Activated CD4-positive, CD25-positive, alpha-beta regulatory T cell (primary cell): ENCODE measurements at regions not wholly inside any gene's neighbourhood (a gene's known extent, or its start where the extent isn't known, plus 50 kb on each side); places are given as distances from the start of the nearest gene placed in this dataset.
"Not testable (repeated sequence)": the region's sequence is repeated elsewhere in the genome, so short reads cannot be mapped to it uniquely, and the experiment has no call there.

Experiments
- DNase-seq, 4 experiments: peaks; one replicate each; lab custom pipeline; 2025; lab: John Stamatoyannopoulos, UW

DNA sequence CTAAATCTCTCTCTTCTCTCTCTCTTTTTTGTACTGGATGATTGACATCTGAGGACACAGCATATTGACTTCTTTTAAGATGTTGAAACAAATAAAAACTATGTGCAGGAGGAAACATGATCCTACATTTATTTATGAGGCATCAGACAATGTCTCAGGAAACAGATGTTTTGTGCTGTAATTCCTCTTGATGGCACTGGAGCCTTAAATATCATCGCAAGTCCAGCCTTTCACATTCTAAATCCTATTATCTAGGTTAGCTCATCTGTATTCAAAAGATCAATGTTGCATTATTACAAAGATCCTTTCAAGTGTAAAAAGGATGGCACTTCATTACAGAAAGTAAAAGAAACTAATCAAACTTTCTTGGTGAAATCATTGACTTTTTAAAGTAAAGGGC lies 63.9 kb downstream of the MAT2B start:
- DNase-seq: no peak

DNA sequence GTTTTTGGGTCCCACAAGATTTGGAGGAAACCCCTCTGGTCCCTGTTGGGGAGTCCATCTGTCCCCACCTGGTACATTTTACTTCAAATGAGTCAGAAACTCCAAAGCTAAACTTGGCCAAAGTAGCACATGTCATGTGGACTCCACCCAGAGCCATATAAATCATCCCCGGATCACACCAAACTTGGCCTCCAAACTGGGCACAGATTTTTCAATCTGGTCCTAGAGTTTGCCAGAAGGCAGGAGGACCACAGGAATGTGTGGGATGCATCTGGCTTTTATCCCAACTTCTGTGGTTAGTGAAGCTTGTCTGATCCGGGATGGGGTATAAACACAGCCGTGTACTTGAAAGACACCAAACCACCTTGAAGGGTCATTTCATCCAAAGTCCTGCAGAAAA lies 66.3 kb downstream of the MAT2B start:
- no peak for DNase-seq

DNA sequence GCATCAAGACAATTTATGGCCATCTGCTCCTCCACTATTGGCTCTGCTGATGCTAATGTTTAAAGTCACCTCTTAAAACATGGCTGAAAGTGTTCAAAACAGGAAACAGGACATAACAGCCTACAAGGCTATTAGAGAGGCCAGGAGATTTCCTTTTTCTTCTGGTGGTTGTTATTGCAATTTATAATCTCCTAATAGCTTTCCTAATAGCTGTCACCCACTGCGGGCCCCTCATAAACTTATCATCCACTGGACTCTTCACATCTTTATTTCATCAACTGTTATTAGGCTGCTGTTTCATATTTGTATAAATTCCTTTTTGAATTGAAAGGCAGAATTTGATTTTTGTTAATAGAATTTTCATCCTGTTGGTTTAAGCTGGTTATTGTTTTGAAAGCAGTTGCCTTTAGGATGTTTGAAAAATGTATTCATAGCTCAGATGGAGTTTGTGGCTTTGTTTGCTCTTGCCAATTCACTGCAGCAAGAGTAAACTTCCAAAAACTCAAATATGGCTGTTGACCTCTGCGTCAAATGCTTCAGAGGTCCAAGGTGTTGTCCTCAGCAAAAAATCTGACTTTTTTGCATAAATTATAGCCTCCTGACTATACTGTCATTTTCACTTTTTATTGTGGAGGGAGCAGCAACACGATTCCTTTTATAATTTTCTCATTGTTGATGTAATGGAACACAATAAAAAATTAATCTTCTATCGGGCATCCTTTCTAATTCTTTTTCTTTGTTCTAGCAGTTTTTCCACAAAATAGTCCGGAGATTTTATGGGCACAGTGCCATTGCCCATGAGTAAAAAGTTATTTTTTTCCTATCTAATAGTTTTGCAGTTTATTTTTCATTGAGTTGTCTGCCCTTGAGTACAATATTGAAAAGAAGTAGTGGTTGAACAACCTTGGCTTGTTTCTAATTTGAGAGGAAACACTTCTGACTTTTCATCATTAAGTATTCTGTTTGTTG lies 69.3 kb downstream of the MAT2B start:
- DNase-seq: no peak

DNA sequence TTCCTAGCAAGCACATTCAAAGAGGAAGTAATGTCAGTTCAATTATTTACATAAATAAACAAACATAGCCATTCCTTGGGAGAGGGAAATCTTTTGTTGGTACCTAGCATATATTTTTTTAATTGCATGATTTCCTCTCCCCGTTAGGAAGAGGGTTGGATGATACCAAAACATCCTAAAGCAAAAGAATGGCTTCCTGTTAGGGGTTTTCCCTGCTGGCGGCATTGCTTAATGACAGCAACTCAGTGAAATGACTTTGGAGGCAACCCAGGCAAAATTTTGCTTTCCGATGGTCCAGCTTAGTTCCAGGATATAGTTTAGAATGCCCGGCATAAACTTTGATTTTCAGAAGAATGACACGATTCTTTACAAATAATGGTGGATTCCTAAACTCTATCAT lies 73.2 kb downstream of the MAT2B start:
- no peak for DNase-seq

DNA sequence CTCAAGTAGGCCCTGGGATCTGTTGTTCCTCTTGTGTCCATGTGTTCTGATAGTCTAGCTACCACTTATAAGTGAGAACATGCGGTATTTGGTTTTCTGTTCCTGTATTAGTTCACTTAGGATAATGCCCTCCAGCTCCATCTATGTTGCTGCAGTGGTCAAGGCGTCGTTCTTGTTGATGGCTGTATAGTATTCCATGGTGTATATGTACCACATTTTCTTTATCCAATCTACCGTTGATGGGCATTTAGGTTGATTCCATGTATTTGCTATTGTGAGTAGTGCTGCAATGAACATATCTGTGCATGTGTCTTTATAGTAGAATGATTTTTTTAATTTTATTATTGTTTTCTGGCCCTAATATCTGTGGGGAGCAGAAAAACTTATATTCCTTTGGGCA lies 74.3 kb downstream of the MAT2B start:
- no peak for DNase-seq

DNA sequence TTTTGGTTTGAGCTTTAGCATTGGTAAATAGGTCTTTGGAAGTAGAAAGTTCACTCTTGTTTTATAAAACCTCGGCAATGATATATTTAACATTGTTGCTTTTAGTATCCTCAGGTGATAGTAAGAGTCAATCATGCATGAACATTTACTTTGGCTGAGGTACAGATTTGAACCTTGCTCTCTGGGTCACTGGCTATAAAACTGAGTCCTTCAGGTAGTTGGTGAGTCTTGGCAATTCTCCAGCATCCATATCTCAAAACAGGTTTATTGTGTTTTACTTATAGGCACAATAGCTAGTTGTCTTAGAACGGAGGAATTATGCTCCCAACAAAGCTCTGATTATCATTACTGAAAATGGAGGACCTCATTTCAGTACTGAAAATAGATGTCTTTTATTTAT lies 75.1 kb downstream of the MAT2B start:
- no peak for DNase-seq

DNA sequence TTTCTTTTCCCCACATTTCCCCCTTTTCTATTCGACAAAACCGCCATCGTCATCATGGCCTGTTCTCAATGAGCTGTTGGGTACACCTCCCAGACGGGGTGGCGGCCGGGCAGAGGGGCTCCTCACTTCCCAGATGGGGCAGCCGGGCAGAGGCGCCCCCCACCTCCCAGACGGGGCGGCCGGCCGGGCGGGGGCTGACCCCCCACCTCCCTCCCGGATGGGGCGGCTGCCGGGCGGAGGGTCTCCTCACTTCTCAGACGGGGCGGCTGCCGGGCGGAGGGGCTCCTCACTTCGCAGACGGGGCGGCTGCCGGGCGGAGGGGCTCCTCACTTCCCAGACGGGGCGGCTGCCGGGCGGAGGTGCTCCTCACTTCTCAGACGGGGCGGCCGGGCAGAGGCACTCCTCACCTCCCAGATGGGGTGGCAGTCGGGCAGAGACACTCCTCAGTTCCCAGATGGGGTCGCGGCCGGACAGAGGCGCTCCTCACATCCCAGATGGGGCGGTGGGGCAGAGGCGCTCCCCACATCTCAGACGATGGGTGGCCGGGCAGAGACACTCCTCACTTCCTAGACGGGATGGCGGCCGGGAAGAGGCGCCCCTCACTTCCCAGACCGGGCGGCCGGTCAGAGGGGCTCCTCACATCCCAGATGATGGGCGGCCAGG lies 78.2 kb downstream of the MAT2B start:
- DNase-seq: not testable (repeated sequence)

DNA sequence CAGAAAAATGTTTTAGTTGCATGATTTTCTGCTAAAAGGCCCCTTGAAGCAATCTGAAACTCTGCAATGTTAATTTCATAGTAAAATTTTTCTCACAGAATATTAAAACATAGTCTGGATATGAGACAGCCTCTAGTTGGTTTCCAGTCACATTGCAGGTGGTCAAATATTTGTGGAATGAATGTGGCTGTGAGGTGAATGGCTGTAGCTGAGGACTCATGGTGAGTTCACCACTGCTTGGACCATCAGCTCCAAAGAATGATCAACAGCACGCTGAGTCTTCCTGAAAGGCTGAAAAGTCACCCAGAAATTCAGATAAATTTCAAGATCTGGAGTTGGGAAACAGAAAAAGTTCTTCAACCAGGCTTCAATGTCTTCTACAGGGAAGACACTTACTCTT lies 79.8 kb downstream of the MAT2B start:
- DNase-seq: no peak

DNA sequence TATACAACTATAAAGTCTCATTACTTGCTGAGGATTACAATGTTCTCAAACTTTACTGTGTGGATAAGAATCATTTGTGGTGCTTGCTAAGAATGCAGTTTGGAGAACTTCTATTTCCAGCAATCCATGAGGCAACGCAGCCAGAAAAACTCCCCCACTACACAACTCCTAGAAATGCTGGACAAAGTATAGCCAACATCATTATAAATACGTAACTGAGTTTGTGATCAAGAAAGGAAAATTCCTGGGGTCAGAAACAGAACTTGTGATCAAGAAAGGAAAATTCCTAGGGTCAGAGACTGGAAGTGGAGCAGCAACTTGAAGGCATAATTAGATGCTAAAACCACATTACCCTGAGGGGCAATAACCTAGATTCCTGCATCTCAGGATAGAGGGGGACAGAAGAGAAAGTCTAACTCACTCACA lies 81.1 kb downstream of the MAT2B start:
- no peak for DNase-seq

DNA sequence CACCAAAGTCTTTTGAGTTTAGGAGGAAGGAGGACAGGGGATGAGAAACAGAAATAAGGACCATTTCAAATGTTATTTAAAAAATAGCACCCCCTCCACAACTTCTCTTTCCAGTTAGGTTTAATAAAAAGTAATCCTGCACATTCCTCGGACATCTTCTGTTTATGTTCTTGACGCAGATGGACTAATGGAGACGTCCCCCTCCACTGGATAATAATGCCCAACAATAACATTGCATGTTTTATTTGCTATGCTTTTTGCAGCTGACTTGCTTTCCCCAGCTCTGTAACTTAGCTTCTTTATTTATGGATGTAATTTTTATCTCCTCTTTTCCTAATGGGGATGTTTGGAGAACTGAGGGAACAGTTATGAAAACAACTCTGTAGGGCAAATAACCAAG lies 89.5 kb downstream of the MAT2B start:
- DNase-seq: no peak

DNA sequence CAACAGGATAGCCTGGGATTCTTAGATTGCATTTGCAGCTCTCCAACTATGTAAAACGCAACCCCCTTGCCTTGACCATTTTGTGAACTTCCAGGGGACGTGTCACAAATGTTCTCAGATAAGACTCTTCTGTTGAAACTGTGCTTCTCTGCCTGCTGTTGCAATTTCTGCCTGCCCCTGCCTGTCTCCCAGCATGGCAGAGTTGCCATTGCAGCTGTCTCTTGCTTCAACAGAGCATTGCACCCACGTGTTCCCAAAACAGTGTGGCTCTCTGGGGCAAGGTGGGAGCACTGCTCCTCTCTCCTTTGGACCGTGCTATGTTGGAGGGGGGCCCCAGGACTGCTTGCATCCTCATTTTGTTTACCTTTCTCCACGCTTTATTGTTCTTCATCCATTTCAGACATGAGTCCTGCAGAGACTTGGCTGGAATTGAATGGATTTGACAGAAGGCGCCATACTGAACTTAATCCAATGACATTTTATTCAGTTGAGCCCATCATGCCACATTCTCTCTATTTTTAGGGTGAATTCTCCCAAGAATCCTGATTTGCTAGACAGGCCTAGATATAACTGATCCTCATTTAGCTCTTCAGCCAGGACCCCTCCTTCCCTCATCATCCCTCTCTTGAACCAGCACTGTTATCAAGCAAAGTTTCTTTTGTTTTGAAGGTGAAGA lies 90.7 kb downstream of the MAT2B start:
- DNase-seq: no peak

DNA sequence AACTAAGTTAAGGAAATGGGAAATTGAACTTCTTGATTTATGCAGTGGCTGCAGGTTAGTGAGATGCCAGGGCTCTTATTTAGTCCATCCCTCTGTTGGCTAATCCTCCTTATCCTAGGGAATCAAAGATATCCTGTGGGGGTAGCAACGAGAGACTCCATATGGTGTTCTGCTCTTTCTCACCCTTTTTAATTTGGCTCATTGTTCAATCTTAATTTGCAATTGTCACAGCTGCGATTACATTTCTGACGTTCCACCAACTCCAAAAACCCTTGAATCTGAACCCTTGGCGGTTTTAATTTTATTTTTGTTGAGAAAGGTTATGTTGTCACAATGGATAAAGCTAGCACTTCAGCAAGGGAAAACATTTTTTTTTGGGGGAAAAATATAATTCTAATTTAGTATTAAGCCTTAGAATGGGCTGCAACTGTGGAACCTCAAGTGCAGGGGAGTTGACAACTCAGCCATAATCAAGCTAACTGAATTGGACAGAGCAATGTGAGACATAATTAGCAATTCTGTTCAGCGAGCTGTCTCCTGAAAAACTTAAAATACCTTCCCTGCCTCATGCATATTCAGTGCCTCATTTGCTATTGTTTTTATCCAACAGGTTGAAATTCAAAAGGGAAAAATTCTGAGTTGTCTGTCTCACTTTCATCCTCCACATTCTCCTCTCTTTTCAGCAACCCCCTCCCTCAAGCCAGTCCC lies 91.3 kb downstream of the MAT2B start:
- no peak for DNase-seq

DNA sequence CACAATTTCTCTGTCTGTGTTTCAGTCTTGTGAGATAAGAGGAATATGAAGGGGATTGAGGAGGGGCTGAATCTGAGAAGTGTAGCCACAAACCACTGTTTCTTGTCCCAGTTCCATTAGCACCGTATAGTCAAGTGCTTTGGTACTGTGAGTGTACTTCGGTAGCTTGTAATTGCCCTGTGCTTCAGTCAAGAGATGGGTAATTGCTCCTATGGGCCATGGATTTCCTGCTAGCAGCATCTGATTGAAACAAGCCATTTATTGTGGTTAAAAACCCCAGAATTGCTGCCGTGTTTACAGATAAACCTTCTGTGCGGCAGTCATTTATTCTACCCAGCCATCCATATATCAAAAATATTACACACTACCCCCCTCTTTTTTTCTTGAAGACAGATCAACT lies 98.6 kb downstream of the MAT2B start:
- no peak for DNase-seq

DNA sequence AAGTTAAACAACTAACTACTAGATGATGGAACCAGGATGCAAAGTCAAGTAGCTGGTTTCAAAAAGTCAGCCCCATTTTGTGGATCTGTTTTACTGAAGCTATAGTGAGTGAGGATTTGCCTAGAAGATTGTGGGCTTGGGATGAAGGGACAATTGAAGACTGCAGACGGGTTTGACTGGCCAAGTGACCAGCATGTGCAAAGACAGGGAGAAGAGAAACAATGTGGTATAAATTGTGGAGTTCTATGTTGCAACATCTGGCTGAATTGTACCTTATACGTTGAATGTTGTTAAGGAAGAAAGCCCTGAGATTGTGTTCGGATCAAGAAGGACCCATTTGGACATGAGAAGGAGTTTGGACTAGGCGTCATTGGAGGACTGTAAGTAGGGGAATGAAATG lies 101.8 kb downstream of the MAT2B start:
- DNase-seq: no peak

DNA sequence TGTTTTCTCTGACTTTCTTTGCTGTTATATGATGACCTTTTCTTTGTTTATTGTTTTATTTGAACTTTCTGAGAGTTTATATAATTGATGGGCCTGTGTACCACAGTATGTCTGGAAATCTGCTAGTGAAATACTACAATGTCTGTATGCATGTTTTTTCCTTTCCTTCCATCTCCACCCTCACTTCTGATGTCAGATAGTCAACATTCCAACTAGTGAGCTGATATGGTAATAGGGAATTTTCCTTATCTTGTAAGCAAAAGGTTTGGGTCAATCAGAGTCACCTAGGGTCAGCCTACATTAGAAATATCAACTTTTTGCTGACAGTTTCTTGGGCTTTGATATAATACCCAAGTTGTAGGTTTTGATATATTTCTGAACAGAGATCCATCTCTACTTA lies 103.2 kb downstream of the MAT2B start:
- no peak for DNase-seq

DNA sequence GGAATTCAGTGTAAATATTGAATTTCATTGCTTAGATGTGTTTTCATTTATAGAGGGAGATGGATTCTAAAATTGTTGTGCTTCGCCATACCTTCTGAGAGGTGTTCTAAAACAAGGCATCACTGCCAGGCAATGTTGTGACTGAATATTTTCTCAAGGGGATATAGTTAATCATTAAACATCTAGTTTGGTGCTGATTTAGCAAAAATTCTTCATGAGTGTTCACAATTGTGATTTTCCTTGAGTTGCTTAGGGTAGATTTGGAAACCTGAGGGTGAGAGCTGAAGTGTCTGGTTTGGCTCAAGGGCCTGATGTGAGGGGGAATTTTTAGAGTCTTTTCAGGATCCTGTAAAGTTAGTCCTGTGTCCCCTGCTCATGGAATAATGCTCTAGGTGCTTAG lies 104.5 kb downstream of the MAT2B start:
- DNase-seq: no peak

DNA sequence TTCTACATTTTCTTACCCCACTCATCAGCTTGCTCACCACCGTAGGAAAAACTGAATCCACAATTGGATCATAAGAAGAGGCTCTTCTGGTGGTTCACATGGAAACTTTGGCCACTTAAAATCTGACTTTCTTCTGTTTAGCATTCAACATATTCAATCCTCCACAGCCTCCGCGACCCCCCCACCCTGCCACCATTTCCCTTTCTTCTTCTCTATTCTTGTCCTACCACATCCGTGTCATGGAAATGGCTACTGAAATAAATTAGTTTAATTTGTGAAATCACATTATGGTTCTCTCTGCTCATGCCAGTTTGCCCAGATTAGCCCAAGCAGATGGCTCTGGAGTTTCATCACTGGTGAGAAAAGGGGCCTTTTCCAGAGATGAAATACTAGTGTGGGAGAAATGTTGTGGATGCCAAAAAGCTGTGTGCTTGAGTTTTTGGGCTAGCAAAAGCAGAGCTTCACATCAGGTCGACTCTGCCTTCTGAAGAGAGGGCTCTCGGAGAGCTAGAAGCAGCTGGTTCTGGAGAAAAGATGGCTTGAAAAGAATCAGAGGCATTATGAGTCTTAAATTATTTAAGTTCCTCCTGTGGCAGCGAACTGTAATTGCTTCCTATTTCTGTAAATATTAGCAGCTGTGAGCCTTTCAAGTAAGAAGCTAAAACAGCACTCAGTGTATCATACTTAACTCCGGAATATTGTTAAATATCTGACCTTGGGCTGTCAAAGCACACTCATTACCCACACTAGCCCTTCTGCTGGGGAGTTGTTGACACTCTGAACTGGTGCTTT lies 107.1 kb downstream of the MAT2B start:
- no peak for DNase-seq

DNA sequence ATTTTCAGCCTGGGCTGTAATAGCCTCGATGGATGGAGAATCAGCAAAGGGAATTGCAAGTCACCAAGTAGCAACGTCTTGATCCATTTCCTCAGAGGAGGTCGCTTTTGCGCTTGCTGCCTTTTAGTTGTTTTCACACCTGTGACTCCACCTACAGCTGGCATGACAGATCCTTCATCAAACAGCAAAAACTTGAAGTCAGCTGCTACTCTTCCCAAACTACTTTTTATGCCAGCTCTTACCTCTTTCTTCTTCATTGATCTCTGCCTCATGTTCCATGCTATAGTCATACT lies 107.7 kb downstream of the MAT2B start:
- no peak for DNase-seq

DNA sequence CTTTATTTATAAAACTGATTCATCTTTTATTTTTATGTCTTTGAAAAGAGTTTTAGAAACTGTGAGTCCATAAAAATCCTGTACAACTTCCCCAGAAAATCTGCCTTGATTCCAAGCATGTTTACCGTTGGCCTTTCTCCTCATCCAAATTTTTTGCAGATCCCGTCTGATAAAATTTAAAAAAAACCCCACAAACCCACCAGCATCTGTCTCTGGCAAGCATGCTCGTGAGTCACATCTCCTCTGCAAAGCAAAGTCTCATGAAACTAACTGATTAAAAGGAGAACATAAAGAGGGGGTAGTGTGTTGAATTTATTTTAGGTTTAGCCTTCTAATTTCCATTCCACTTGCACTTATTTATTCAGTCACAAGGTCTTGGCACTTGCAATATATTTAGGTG lies 109.4 kb downstream of the MAT2B start:
- DNase-seq: no peak

DNA sequence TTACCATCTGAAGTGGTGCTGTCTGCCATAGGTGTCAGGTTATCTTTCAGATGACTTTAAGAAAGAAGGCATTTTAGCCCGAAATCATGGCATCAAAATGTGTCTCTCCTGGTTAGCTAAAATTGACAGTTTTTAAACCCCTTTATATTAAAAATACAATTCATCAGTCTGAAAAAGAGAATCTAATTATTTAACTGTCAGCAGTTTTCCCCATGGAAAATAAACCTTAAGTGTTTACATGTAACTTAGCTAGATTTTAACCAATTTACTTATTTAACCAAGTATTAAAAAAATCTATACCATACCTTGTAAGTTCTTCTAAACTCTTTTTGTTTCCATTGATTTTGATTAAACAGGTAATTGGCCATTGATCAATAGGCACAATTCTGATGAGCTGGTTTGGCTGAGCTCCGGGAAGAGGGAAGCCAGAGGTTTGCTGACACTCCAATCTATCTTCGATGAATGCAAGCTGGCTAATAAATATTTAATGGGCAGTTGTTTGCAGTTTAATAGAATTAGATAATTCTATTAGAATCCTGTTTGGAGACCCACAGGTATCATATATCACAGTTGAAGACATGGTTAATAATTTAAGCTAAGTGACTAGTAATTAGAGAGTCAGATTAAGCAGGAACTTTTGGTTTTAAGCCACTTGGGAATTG lies 114.0 kb downstream of the MAT2B start:
- DNase-seq: no peak

DNA sequence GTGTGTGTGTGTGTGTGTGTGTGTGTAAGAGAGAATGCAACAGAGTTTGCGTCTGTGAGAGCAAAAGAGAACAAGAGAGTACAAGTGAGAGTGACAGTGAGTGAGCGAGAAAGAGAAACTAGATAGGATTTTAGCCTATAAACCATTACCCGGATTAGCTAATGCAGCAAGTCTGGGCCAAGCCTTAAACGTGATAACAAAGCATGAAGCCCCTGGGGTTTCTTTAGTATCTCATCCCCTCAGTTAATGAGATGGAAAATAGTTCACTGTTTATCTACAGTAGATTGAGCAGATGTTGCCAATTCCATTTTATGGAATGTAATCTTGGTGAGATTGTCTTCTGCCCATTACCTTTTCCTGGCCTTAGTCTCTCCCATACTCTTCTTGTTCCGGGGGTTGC lies 114.5 kb downstream of the MAT2B start:
- no peak for DNase-seq
